Epithelial cell of prostate (primary cell): ENCODE measurements at regions not wholly inside any gene's neighbourhood (a gene's known extent, or its start where the extent isn't known, plus 50 kb on each side); places are given as distances from the start of the nearest gene placed in this dataset.
"Not testable (repeated sequence)": the region's sequence is repeated elsewhere in the genome, so short reads cannot be mapped to it uniquely, and the experiment has no call there.

Experiments used
- DNase-seq: peaks from one replicate; pipeline ENCODE4 v3.0.0-alpha.2; 2011; ENCODE audit warnings: low read depth, low spot score
- H3K27ac ChIP-seq: fragments of 450-650 bp; 2 replicates; pipeline ENCODE4 v1.5.1; 2017; ENCODE audit warnings: mild to moderate bottlenecking

- DNase-seq = no peak
- no peak overlapping the region for H3K27ac ChIP-seq
Measured at GRCh38 chr11:21912285-21912684, 280.6 kb upstream of the ANO5 start.

- no peak overlapping the region for H3K27ac ChIP-seq
- DNase-seq = no peak
Measured at GRCh38 chr11:21921151-21921550, 271.7 kb upstream of the ANO5 start.

- no peak overlapping the region for H3K27ac ChIP-seq
- DNase-seq = no peak
Measured at GRCh38 chr11:21924262-21924661, 268.6 kb upstream of the ANO5 start.

- H3K27ac ChIP-seq = no peak overlapping the region
- no peak for DNase-seq
Measured at GRCh38 chr11:21927628-21928027, 265.3 kb upstream of the ANO5 start.

- DNase-seq = no peak
- H3K27ac ChIP-seq = no peak overlapping the region
Measured at GRCh38 chr11:21928847-21929246, 264.0 kb upstream of the ANO5 start.

- no peak overlapping the region for H3K27ac ChIP-seq
- DNase-seq = no peak
Measured at GRCh38 chr11:21930408-21930807, 262.5 kb upstream of the ANO5 start.

- no peak overlapping the region for H3K27ac ChIP-seq
- no peak for DNase-seq
Measured at GRCh38 chr11:21931436-21932101, 261.3 kb upstream of the ANO5 start.

GRCh38 chr11:21933095-21933494 is 259.8 kb upstream of the ANO5 start:
- DNase-seq = no peak
- H3K27ac ChIP-seq = no peak overlapping the region

- H3K27ac ChIP-seq = no peak overlapping the region
- DNase-seq = no peak
Measured at GRCh38 chr11:21944577-21944976, 248.3 kb upstream of the ANO5 start.

GRCh38 chr11:21948876-21949275 is 244.0 kb upstream of the ANO5 start:
- H3K27ac ChIP-seq = no peak overlapping the region
- no peak for DNase-seq

- no peak overlapping the region for H3K27ac ChIP-seq
- DNase-seq = no peak
Measured at GRCh38 chr11:21949763-21950413, 243.0 kb upstream of the ANO5 start.

GRCh38 chr11:21963013-21963412 is 229.9 kb upstream of the ANO5 start:
- no peak overlapping the region for H3K27ac ChIP-seq
- DNase-seq = no peak

GRCh38 chr11:21965221-21965620 is 227.7 kb upstream of the ANO5 start:
- H3K27ac ChIP-seq = no peak overlapping the region
- DNase-seq = no peak

GRCh38 chr11:21968702-21969101 is 224.2 kb upstream of the ANO5 start:
- DNase-seq = no peak
- H3K27ac ChIP-seq = no peak overlapping the region

GRCh38 chr11:21969841-21970240 is 223.0 kb upstream of the ANO5 start:
- H3K27ac ChIP-seq = no peak overlapping the region
- no peak for DNase-seq

- DNase-seq = no peak
Measured at GRCh38 chr11:21975242-21975641, 217.6 kb upstream of the ANO5 start.

GRCh38 chr11:21976210-21976609 is 216.7 kb upstream of the ANO5 start:
- no peak overlapping the region for H3K27ac ChIP-seq
- DNase-seq = no peak

More at GRCh38 chr11:21975242-21975641, 217.6 kb upstream of the ANO5 start:
- H3K27ac ChIP-seq = no peak overlapping the region

GRCh38 chr11:21983431-21983830 is 209.5 kb upstream of the ANO5 start:
- DNase-seq = no peak
- H3K27ac ChIP-seq = no peak overlapping the region

- no peak for DNase-seq
Measured at GRCh38 chr11:21986361-21986760, 206.5 kb upstream of the ANO5 start.

GRCh38 chr11:21987261-21987660 is 205.6 kb upstream of the ANO5 start:
- no peak overlapping the region for H3K27ac ChIP-seq
- DNase-seq = no peak

More at GRCh38 chr11:21986361-21986760, 206.5 kb upstream of the ANO5 start:
- no peak overlapping the region for H3K27ac ChIP-seq

- H3K27ac ChIP-seq = no peak overlapping the region
- no peak for DNase-seq
Measured at GRCh38 chr11:21988477-21988876, 204.4 kb upstream of the ANO5 start.

- not testable (repeated sequence) for DNase-seq, H3K27ac ChIP-seq
Measured at GRCh38 chr11:22001803-22002202, 191.1 kb upstream of the ANO5 start.
